ENCODE measurements at regions not wholly inside any gene's neighbourhood (a gene's known extent, or its start where the extent isn't known, plus 50 kb on each side); places are given as distances from the start of the nearest gene placed in this dataset.

DNA sequence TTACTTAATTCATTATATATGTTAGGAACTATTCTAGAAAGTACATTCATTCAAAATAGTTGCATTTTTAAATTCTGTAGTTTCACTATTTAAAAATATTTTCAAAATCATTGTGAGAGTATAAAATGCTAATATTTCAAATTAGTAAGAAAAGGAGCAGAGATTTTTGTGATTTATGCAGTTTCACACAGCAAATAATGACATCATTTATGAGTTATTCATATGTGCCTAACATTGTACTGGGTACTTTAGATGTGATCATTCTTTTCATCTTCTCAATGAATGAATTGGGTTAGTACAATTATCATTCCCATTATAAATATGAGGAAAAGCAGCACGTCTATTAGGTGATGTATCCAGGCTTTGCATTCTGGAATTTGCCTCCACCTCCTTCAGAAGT lies 1451.0 kb upstream of the IGFBP7 start:
- intact Hi-C loops (cut with micrococcal nuclease): no loop called here

DNA sequence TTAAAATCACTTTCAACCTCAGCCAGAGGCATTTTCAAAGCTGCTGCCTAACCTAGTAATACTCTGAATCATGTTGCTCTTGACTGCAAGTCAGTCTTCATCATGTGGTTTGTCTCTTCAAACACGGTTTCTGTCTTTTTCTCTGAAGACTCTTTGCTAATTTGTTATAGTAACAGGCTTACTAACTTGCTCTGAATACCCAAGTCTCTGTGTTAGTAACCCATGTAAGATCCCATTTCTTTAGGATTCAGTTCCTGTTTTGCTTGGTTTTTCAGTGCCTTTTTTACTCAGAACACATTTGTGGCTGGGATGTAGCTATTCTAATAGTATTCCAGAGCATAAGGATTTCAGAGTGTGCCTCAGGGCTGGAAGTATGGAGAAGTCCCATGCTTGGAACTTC lies 1450.6 kb upstream of the IGFBP7 start:
- intact Hi-C loops (cut with micrococcal nuclease): no loop called here

DNA sequence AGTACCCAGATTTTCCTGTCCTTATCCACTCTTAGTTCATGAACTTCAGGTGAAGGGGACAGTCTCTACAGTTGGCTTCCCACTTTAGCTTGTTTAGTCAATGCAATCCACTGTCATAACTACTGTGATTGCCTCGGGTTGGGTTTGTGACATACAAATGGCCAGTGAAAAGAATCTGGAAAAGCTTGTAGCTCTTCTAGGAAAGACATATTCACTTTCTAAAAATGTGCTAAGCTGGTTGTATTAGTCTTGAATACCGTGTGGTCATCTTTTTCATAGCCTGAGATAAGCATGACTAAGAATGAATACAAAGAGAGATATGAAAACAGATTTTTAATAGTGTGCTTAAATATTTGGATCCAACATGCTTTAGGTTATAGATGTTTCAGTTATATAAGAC lies 1443.5 kb upstream of the IGFBP7 start:
- intact Hi-C loops (cut with micrococcal nuclease): no loop called here

DNA sequence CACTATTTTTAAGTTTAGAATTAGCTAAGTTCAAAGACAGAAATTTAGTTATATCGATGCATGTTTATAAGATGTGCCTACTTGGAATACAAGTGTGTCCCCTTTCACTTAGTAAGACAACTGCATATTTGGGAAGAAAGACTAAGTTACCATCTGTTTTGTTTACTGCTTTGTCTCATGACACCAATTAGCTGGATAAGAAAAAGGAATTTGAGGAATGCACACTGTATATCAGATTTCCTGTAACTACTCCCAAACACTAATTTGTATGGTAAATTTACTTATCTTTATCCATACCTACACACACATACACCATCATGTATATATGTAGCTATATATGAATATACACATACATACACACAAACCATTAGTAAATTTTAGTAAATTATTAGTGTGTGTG lies 1442.8 kb upstream of the IGFBP7 start:
- intact Hi-C loops (cut with micrococcal nuclease): no loop called here

DNA sequence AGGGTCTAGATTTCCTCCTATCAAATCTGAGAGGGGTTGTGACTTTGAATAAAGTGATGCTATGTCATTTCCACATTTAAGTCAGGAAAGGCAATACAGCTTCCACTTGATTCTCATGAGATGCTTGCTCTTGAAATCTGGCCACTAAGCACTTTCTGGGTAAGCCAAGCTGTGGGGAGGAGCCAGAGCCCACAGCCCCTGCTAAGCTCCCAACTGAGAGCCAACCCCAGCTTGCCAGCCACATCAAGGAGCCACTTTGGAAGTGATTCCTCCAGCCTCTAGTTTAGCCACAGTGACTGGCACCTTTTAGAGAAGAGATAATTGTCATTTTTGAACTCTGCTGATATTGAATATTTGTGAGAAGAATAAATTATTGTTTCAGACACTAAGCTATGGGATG lies 1441.5 kb upstream of the IGFBP7 start:
- intact Hi-C loops (cut with micrococcal nuclease): no loop called here

DNA sequence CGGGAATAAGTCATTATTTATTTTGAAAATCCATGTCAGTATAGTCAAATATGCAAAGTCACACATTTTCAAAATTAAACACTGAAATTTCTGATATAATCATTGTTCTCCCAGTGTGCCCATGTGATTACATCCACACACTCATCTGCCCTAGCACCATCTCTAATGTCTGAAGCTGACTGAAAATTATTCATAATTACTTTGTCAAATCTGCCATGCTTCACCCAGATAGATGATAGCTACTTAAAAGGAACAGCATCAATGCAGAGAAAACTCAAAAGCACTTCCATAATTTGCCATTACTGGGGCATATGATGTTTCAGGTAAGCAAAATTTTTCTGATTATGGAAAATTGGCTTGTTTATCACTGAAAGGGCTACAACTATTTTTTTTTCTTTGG lies 1433.3 kb upstream of the IGFBP7 start:
- intact Hi-C loops (cut with micrococcal nuclease): no loop called here

DNA sequence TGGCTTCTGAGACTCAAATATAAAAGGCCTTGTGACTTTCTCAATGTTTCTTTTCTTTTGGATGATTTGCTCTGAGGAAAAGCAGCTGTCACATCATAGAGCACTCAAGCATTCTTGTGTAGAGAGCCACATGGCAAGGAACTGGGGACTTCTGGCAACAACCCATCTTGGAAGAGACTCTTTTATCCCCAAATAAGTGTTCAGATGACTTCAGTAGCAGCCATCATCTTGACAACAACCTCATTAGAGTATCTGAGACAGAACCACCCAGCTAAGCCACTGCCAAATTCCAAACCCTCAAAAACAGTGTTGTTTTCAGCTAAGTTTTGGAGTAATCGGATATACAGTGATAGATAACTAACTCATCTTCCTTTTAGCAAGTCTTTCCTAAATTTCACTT lies 1431.7 kb upstream of the IGFBP7 start:
- intact Hi-C loops (cut with micrococcal nuclease): no loop called here

DNA sequence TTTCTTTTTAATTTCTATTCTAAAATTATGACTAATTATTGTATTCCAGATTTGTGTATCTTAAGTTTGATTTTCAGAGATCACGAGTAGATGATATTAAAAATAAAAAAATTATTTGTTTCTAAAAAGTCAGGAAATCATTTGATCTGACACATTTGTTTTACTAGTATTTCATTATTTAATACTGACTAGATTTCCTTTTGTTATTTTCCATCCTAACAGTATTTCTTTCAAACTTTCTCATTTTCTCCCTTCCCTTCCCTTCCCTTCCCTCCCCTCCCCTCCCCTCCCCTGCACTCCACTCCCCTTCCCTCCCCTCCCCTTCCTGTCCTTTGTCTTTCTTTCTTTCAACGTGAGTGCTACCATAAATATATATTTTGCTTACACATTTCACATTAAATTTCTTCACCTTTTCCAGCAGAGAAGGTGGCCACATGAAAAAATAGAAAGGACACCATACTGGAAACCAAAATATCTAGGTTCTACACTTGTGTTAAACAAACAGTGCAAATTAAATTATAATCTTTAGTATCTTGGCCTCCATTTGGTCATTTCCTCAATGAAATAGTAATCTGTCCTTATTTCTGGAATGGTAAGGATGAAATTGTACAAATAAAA lies 1412.7 kb upstream of the IGFBP7 start:
- intact Hi-C loops (cut with micrococcal nuclease): no loop called here

DNA sequence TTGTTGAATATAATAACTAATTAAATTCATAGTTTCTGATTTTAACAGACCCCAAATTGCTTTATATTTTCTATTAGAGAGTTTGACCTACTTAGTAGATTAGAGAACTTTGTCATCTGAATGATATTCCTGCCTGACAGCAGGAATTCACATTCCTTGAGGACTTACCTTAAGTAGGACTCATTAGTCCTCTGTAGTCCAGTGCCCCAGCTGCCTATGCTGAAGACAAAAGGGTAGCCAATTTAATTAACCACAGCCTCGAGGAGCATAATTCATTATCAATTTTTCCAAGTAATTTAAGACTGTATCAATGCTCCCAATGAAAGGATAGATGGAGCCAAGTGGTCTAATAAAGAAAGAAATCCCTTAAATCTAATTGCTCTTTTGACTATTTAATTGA lies 1405.0 kb upstream of the IGFBP7 start:
- intact Hi-C loops (cut with micrococcal nuclease): no loop called here

DNA sequence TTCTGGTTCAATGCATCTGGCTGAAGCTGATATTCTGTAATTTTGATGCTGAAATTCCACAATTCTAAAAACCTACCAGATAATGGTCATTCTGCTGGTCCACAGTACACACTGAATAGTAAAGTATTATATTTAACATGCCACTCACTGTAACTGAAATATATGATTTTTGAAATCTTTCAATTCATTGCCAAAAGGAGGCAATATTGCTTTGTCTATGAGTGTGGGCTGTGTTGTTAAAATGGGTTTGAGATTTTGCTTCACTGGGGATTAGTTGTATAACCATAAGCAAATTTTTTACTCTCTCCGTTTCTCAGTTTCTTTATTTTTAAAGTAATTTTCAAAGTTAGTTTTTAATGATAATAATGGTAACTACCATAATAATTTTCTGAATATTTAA lies 1404.1 kb upstream of the IGFBP7 start:
- intact Hi-C loops (cut with micrococcal nuclease): no loop called here

DNA sequence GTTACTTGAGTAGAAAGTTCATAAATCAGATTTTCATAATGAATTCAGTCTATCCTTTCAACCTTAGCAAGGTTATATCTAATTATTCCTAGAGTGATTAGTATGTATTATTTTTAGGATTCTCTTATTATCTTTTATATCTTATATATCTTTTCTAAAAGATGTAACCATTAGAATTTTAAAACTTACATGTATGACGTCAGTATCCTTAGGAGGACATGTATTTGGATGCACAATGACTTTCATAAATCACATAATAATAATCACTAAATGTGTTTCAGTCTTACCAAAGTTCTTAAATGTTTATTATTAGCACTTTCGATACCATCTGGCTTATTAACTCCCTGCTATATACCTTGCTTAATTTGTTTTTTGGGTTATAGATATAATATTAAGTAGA lies 1400.5 kb upstream of the IGFBP7 start:
- intact Hi-C loops (cut with micrococcal nuclease): no loop called here

DNA sequence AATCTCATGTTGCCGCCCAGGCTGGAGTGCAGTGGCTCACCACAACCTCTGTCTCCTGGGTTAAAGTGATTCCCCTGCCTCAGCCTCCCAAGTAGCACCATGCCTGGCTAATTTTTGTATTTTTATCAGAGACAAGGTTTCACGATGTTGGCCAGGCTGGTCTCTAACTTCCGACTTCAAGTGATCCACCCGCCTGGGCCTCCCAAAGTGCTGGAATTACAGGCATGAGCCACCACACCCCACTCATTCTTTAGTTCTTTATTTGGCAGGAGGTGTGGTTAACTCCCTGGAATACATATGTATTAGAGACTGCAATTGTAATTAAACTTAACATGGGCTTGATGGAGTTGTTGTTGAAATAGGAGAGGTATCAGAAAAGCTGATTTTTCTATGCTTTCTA lies 1396.9 kb upstream of the IGFBP7 start:
- intact Hi-C loops (cut with micrococcal nuclease): no loop called here

DNA sequence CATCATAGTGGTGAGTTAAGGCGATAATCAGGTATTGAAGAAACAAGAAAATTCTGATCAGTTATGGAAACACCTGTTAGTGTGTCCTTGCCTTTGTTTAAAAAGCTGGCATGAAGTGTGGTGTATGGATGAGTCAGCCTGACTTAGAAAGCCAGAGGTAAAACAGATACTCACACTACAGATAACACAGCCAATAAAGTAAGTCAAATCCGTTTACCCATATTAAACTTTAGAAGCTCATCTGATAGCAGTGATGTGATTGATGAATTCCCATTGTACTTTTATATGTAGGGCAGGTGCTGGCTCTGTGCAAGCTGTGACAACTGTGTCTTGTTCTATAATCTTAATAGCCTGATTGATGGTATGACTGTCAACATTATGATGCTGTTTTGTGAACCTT lies 1392.7 kb upstream of the IGFBP7 start:
- intact Hi-C loops (cut with micrococcal nuclease): no loop called here

DNA sequence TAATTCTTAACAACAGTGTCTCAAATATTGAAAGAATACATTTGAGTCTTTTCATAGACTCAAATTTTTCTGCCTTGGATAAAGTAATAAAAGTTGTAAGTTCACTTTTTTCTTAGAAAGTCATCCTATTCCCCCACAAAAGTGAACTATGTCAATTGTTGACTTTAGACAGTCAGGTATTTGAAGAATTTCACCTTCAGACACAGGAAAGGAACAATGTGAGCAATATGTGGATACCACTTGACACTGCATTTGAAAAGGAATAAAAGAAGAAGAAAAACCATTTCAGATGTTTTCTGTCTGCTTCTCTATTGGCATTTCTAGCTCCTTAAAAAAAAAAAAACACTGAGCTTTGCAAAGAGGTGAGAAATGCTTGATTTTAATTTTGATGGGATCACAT lies 1389.0 kb upstream of the IGFBP7 start:
- intact Hi-C loops (cut with micrococcal nuclease): no loop called here

DNA sequence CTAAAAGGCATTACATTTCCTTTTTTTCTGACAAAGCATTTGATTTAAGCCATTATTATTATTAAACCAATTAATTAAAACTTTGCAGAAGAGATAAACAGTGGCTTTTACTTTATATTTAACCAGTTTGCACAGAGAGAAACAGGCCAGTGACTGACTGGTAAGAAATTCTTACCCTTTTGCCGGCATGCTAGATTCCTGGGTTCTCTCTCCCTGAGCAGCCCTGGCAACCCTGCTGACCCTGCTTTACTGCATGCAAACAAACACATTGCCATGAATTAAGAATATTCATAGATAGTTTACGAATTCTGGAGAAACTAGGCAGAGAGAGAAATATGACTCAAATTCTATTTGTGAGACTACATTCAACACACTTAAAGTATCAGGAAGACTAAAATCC lies 1381.4 kb upstream of the IGFBP7 start:
- intact Hi-C loops (cut with micrococcal nuclease): no loop called here

DNA sequence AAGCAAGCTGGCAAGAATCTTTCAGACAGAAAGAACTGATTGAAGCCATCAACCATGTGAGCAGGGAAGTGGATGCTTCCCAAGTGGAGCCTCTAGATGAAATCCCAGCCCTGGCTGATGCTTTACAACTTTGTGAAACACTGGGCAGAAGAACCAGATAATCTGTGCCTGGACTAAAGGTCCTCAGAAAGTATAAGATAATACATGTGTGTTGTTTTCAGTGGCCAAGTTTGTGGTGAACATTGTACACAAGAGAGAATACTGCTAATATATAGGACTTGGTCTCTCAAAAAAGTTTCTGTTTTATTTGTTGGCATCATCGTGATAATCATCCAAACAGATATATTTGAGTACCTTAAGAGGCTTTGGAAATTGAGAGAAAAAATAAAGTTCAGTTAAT lies 1367.8 kb upstream of the IGFBP7 start:
- intact Hi-C loops (cut with micrococcal nuclease): no loop called here

DNA sequence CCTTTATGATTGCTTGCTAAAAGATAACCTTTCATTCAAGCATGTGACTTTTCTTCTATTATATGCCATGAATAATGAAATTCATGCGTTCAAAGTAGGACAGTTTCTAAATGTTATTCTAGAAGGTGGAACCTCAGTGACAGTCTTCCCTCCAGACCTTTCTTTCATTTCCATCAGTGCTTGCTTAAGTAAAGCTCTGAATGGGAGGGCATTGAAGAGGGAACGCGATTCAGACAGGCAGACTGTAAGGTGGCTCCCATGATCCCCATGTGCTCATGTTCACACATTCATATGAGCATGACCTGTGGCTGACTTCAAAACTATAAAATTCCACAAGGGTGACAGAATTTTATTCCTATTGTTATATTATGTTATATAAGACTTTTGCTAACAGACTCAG lies 1367.3 kb upstream of the IGFBP7 start:
- intact Hi-C loops (cut with micrococcal nuclease): no loop called here

DNA sequence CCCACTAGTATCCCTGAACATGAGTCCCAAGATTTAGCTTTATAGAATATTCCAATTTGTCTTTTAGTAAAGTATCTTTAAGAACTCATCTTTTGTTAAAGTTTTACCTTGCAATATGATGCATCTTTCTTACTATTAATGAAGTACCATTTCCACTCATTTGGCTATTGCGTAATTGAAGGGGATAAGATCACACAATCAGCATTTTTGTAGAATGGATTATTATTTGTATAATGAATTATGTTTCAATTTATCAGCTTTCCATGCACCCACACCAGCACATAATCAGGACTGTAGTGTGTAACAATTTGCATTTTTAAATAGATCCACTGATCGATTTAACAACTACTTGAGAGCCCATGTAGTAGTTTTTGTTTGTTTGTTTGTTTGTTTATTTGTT lies 1364.9 kb upstream of the IGFBP7 start:
- intact Hi-C loops (cut with micrococcal nuclease): no loop called here

DNA sequence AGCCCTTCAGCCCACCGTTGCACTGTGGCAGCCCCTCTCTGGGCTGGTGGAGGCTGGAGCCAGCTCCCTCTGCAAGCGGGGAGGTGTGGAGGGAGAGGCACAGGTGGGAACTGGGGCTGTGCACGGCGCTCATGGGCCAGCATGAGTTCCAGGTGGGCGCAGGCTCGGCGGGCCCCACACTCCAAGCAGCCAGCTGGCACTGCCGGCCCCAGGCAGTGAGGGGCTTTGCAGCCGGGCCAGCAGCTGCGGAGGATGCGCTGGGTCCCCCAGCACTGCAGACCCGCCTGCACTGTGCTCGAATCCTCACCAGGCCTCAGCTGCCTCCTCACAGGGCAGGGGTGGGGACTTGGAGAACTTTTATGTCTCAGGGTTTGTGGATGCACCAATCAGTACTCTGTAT lies 1354.8 kb upstream of the IGFBP7 start:
- intact Hi-C loops (cut with micrococcal nuclease): no loop called here

DNA sequence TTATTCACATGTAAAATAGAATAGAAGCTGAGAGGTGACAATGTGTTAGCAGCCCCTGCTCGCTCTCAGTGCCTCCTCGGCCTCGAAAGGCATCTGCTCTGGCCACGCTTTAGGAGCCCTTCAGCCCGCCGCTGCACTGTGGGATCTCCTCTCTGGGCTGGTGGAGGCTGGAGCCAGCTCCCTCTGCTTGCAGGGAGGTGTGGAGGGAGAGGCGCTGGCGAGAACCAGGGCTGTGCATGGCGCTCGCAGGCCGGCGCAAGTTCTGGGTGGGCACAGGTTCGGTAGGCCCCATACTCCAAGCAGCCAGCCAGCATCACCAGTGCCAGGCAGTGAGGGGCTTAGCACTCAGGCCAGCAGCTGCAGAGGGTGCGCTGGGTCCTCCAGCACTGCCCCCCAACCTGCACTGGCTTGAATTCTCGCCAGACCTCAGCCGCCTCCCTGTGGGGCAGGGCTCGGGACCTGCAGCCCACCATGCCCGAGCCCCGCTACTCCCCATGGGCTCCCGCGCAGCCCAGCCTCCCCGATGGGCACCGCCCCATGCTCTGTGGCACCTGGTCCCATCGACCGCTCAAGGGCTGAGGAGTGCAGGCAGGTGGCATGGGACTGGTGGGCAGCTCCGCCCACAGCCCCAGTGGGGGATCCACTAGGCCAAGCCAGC lies 1346.7 kb upstream of the IGFBP7 start:
- intact Hi-C loops (cut with micrococcal nuclease): no loop called here

DNA sequence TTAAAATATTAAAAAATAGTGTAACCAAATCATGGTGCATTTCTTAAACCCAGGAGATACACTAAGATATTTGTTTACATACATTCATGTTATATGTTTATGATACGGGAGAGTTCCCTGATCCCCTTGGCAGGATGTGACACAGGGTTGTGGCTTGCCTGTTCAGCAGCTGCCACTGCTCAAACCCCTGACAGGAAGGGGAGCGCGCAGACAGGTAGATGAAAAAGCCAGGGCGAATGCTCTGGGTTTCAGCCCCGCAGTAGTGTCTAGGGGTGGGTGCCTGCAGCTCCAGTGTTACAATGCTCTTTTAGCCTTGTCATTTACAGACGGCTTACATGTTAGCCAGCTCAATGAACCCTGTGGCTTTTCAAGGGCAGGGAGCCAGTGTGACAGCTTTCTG lies 1343.8 kb upstream of the IGFBP7 start:
- intact Hi-C loops (cut with micrococcal nuclease): no loop called here

DNA sequence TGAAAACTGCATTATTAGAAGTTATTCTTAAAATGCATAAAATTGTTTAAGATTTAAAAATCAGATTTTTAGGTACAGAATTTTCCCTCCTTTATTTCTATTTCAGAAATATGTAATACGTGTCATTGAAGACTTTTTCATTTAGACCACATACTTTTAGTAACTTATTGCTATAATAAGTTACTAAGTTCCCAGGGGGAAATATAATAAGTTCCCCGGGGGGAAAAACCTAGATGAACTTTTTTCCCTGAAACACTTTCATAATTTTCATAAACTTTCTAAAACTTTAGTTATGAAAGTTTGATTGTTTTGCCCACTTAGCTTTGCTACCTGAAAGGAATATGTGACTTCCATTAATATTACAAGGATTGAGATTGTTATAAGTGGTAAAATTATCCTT lies 1341.5 kb upstream of the IGFBP7 start:
- intact Hi-C loops (cut with micrococcal nuclease): no loop called here

DNA sequence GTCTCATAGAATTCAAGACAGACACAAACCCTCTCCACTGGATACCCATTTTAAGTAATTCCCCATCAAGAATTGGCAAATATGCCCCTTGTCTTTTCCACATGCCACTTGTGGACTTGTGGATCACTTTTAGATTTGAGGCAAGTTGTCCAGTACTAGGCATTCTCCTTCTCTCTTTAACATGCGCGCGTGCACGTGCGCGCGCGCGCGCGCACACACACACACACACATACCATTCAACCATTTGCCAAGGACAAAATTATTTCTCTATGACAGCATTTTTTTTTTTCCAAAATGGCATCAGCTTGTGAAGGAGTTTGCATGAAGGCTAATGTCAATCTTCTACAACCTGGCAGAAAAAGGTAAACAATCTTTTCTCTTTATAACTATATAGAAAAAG lies 1325.7 kb upstream of the IGFBP7 start:
- intact Hi-C loops (cut with micrococcal nuclease): no loop called here

DNA sequence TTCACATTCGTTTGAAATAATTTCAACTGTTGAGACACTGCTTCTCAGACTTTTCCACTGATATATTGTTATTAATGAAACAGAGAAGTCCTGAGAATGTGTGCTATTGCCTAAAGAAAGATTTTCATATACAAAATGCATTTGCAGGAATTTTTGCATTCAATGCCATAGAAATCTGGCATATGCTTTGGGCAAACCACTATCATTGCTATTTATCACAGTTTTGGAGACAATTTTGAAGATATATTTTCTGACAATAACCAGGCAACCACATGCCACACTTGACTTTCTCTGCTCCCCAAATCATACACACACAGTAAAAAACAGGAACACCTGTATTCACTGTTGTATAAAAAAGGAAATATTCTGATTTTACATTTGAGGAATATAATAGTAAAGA lies 1303.7 kb upstream of the IGFBP7 start:
- intact Hi-C loops (cut with micrococcal nuclease): no loop called here

All from T-helper 2 cell treated with Interferon-gamma antibody and Interleukin-4, amounts not matched to agents 100 ng/mL and 5 ng/mL, for 36 hours (primary cell).